SK-N-SH (cell line): ENCODE measurements at regions not wholly inside any gene's neighbourhood (a gene's known extent, or its start where the extent isn't known, plus 50 kb on each side); places are given as distances from the start of the nearest gene placed in this dataset.

ENCODE experiments used
- CTCF ChIA-PET: fragments of 300-600, 350-600 bp; formaldehyde crosslinking; extraction: SDS; loops from one replicate; lab custom pipeline; 2021; lab: Yijun Ruan, JAX
- POLR2A ChIA-PET: fragments of 350-600 bp; sonication (Branson Sonifier 250); formaldehyde crosslinking; extraction: SDS; loops from one replicate; lab custom pipeline; 2020; ENCODE audit warnings: antibody characterized with exemption, inconsistent platforms; lab: Yijun Ruan, JAX
- DNase-seq: peaks from one replicate; pipeline ENCODE4 v3.0.0; 2012
- H2AFZ ChIP-seq: fragments of 200-600 bp; sonication (generic); 2 replicates; pipeline ENCODE4 v1.8.1; 2016; ENCODE audit warnings: antibody characterized with exemption, mild to moderate bottlenecking, low read depth
- H3F3A ChIP-seq: fragments of 200-600 bp; sonication (generic); replicated peaks from 2 replicates; pipeline ENCODE3; 2016; ENCODE audit warnings: antibody characterized with exemption, mild to moderate bottlenecking; ENCODE audit not compliant: insufficient read depth
- H3K27ac ChIP-seq, 2 experiments: fragments of 200-500 bp in 1 of 2; fragments of 200-600 bp in 1 of 2; sonication (Bioruptor generic) in 1 of 2; sonication (generic), shearing (Covaris generic) in 1 of 2; 2 replicates each; pipeline versions ENCODE4 v1.5.1 to v1.6.1; 2014 to 2016; ENCODE audit warnings: low read depth in 2 of 2, inconsistent platforms in 1 of 2, low read length in 1 of 2, mild to moderate bottlenecking in 1 of 2, mixed read lengths in 1 of 2
- H3K27me3 ChIP-seq: fragments of 200-600 bp; sonication (generic), shearing (Covaris generic); 2 replicates; pipeline ENCODE4 v1.6.1; 2016; ENCODE audit warnings: mixed run types; ENCODE audit not compliant: insufficient read depth
- H3K36me3 ChIP-seq, 2 experiments: fragments of 200-500 bp in 1 of 2; fragments of 200-600 bp in 1 of 2; sonication (Bioruptor generic) in 1 of 2; sonication (generic) in 1 of 2; replicated peaks in 1 of 2; 2 replicates each; pipeline versions ENCODE3 to v1.5.1; 2014 to 2016; ENCODE audit warnings: low read length in 1 of 2, mild to moderate bottlenecking in 1 of 2; ENCODE audit not compliant: insufficient read depth in 2 of 2, control insufficient read depth in 1 of 2
- H3K4me1 ChIP-seq, 2 experiments: fragments of 200-500 bp in 1 of 2; fragments of 200-600 bp in 1 of 2; sonication (Bioruptor generic) in 1 of 2; sonication (generic), shearing (Covaris generic) in 1 of 2; 2 replicates each; pipeline versions ENCODE4 v1.5.1 to v1.6.1; 2014 to 2016; ENCODE audit warnings: low read depth in 1 of 2, low read length in 1 of 2, mixed run types in 1 of 2; ENCODE audit not compliant: insufficient read depth in 2 of 2, control insufficient read depth in 1 of 2
- H3K4me2 ChIP-seq: fragments of 200-600 bp; sonication (generic), shearing (Covaris generic); 2 replicates; pipeline ENCODE4 v1.6.1; 2017; ENCODE audit warnings: mixed run types
- H3K4me3 ChIP-seq, 2 experiments: fragments of 200-500 bp in 1 of 2; fragments of 200-600 bp in 1 of 2; sonication (Bioruptor generic) in 1 of 2; sonication (generic), shearing (Covaris generic) in 1 of 2; 2 replicates each; pipeline versions ENCODE4 v1.5.1 to v1.8.1; 2014 to 2016; ENCODE audit warnings: low read depth in 2 of 2, inconsistent platforms in 1 of 2, low read length in 1 of 2, mild to moderate bottlenecking in 1 of 2, mixed read lengths in 1 of 2, moderate library complexity in 1 of 2
- H3K79me2 ChIP-seq: fragments of 200-600 bp; sonication (generic); 2 replicates; pipeline ENCODE4 v1.8.1; 2017; ENCODE audit warnings: mild to moderate bottlenecking; ENCODE audit not compliant: insufficient read depth
- H3K9ac ChIP-seq: fragments of 200-600 bp; sonication (generic); 2 replicates; pipeline ENCODE4 v1.6.1; 2017; ENCODE audit warnings: mixed run types
- H3K9me2 ChIP-seq: fragments of 200-600 bp; sonication (generic); 2 replicates; pipeline ENCODE4 v1.6.1; 2017; ENCODE audit warnings: mixed run types
- H3K9me3 ChIP-seq: fragments of 200-600 bp; sonication (generic); 2 replicates; pipeline ENCODE4 v1.6.1; 2017; ENCODE audit warnings: mixed run types, mild to moderate bottlenecking, moderate library complexity
- H4K20me1 ChIP-seq: fragments of 200-600 bp; sonication (generic); 2 replicates; pipeline ENCODE4 v1.6.1; 2017; ENCODE audit warnings: mild to moderate bottlenecking, mixed run types; ENCODE audit not compliant: insufficient read depth
- CHD2 ChIP-seq: fragments of 150-350 bp; IDR thresholded peaks from 2 replicates; pipeline ENCODE4 v1.6.1; 2018; ENCODE audit warnings: low read length; ENCODE audit not compliant: partially characterized antibody
- EP300 ChIP-seq, 2 experiments: IDR thresholded peaks; 2 replicates each; pipeline versions ENCODE4 v1.4.0 to v1.6.1; 2012; ENCODE audit warnings: borderline replicate concordance in 1 of 2, low read depth in 1 of 2, low read length in 1 of 2
- FOXM1 ChIP-seq: IDR thresholded peaks from 2 replicates; pipeline ENCODE4 v1.4.0; 2012; ENCODE audit warnings: low read depth, mild to moderate bottlenecking
- GABPA ChIP-seq: IDR thresholded peaks from 2 replicates; pipeline ENCODE4 v1.4.0; 2012; ENCODE audit warnings: low read depth, mild to moderate bottlenecking
- MEF2A ChIP-seq: IDR thresholded peaks from 2 replicates; pipeline ENCODE4 v1.4.0; 2012; ENCODE audit warnings: low read depth, borderline replicate concordance
- NFIC ChIP-seq: IDR thresholded peaks from 2 replicates; pipeline ENCODE4 v1.4.0; 2012; ENCODE audit warnings: borderline replicate concordance
- NRF1 ChIP-seq: IDR thresholded peaks from 2 replicates; pipeline ENCODE4 v1.6.1; 2012; ENCODE audit warnings: low read depth, mild to moderate bottlenecking, low read length
- POLR2AphosphoS5 ChIP-seq: IDR thresholded peaks from 2 replicates; pipeline ENCODE4 v1.6.1; 2012; ENCODE audit warnings: low read depth, low read length
- RAD21 ChIP-seq: IDR thresholded peaks from 2 replicates; pipeline ENCODE4 v1.6.1; 2012; ENCODE audit warnings: mild to moderate bottlenecking, low read length
- SIN3A ChIP-seq: IDR thresholded peaks from 2 replicates; pipeline ENCODE4 v1.6.1; 2012; ENCODE audit warnings: low read depth, mild to moderate bottlenecking, low read length, moderate library complexity, borderline replicate concordance
- TAF1 ChIP-seq: IDR thresholded peaks from 2 replicates; pipeline ENCODE4 v1.6.1; 2012; ENCODE audit warnings: low read depth, mild to moderate bottlenecking, low read length, moderate library complexity, borderline replicate concordance
- TEAD4 ChIP-seq: IDR thresholded peaks from 2 replicates; pipeline ENCODE4 v1.4.0; 2012; ENCODE audit warnings: mild to moderate bottlenecking, borderline replicate concordance; ENCODE audit not compliant: insufficient read depth
- WGBS: methylation state at CpG from one replicate; pipeline ENCODE4 v1.1.6; 2017; ENCODE audit warnings: low lambda C conversion rate; 5-methylcytosine and 5-hydroxymethylcytosine counted together
- TF ChIP-seq, protein P1 (sequence below): IDR thresholded peaks from 2 replicates; pipeline ENCODE4 v1.6.1; 2012; ENCODE audit warnings: mild to moderate bottlenecking, low read depth, low read length, moderate library complexity
- TF ChIP-seq, protein P2 (sequence below): IDR thresholded peaks from 2 replicates; pipeline ENCODE4 v1.4.0; 2012; ENCODE audit warnings: low read depth, borderline replicate concordance
- TF ChIP-seq, protein P3 (sequence below): IDR thresholded peaks from 2 replicates; pipeline ENCODE4; 2012
- TF ChIP-seq, protein P4 (sequence below): IDR thresholded peaks from 2 replicates; pipeline ENCODE4 v1.4.0; 2012; ENCODE audit warnings: low read depth

DNA sequence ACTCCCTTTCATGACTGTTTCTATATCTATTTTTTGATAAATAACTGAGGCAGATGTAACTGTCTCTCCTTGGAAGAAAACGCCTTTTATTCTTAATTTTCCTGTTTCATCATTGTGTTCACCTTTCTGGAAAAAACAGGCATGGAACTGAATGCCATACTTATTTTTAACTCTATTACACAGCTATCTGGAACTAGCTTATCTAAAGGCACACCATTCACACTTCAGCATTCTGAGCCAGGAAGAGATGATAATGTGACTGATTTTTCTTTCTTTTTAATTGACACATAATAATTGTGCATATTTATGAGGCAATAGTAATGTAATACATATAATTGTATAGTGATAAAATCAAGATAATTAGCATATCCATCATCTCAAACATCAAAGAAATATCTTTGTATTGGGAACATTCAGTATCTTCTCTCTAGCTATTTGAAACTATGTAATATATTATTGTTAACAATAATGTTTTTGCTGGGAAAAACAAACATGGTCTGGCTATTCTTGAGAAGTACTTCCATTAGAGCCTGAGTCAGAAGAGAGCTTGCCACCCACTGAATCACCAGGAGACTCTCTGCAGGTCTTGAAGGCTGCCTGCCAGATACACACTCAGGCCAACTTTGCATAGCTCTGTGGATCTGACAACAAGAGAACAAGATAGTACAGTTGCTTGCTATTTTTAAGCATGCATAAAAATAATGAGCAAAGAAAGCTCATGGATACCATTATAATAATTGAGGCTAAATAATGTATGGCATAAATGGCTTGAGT, 501.0 kb upstream of the EDIL3 start:
- Histone ChIP-seq H3K36me3 (no peaks in the 10 kb centered on the region), H3K27ac (no peak overlapping the region), H3F3A (no peaks in the 10 kb centered on the region), H3K79me2 (no peaks in the 10 kb centered on the region), H4K20me1 (no peaks in the 10 kb centered on the region), H3K9me3 (no peaks in the 10 kb centered on the region), H3K4me1 (no peaks in the 10 kb centered on the region), H3K27me3 (no peaks in the 10 kb centered on the region), H3K9me2 (no peaks in the 10 kb centered on the region), H3K4me3 (no peak overlapping the region), H2AFZ (no peak overlapping the region), H3K9ac (no peak overlapping the region)
- ChIA-PET CTCF (no interaction called here), POLR2A (no interaction called here)
- WGBS, result 0% methylated on average over 1 of the region's 1 CpG
- TF ChIP-seq, protein P1, sequence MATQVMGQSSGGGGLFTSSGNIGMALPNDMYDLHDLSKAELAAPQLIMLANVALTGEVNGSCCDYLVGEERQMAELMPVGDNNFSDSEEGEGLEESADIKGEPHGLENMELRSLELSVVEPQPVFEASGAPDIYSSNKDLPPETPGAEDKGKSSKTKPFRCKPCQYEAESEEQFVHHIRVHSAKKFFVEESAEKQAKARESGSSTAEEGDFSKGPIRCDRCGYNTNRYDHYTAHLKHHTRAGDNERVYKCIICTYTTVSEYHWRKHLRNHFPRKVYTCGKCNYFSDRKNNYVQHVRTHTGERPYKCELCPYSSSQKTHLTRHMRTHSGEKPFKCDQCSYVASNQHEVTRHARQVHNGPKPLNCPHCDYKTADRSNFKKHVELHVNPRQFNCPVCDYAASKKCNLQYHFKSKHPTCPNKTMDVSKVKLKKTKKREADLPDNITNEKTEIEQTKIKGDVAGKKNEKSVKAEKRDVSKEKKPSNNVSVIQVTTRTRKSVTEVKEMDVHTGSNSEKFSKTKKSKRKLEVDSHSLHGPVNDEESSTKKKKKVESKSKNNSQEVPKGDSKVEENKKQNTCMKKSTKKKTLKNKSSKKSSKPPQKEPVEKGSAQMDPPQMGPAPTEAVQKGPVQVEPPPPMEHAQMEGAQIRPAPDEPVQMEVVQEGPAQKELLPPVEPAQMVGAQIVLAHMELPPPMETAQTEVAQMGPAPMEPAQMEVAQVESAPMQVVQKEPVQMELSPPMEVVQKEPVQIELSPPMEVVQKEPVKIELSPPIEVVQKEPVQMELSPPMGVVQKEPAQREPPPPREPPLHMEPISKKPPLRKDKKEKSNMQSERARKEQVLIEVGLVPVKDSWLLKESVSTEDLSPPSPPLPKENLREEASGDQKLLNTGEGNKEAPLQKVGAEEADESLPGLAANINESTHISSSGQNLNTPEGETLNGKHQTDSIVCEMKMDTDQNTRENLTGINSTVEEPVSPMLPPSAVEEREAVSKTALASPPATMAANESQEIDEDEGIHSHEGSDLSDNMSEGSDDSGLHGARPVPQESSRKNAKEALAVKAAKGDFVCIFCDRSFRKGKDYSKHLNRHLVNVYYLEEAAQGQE, result no peak
- TF ChIP-seq FOXM1 (no peak), NRF1 (no peak), GABPA (no peak), POLR2AphosphoS5 (no peak), CHD2 (no peak), EP300 (IDR thresholded peaks at IDR 0.05; ENCODE audit: borderline replicate concordance in 1 of 2, low read depth in 1 of 2, low read length in 1 of 2) (no peak), MEF2A (no peak), TAF1 (no peak), NFIC (no peak), RAD21 (no peak), TEAD4 (no peak), SIN3A (no peak)
- TF ChIP-seq, protein P2, sequence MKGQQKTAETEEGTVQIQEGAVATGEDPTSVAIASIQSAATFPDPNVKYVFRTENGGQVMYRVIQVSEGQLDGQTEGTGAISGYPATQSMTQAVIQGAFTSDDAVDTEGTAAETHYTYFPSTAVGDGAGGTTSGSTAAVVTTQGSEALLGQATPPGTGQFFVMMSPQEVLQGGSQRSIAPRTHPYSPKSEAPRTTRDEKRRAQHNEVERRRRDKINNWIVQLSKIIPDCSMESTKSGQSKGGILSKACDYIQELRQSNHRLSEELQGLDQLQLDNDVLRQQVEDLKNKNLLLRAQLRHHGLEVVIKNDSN, result no peak
- TF ChIP-seq, protein P3, sequence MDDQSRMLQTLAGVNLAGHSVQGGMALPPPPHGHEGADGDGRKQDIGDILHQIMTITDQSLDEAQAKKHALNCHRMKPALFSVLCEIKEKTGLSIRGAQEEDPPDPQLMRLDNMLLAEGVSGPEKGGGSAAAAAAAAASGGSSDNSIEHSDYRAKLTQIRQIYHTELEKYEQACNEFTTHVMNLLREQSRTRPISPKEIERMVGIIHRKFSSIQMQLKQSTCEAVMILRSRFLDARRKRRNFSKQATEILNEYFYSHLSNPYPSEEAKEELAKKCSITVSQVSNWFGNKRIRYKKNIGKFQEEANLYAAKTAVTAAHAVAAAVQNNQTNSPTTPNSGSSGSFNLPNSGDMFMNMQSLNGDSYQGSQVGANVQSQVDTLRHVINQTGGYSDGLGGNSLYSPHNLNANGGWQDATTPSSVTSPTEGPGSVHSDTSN, result no peak
- TF ChIP-seq, protein P4, sequence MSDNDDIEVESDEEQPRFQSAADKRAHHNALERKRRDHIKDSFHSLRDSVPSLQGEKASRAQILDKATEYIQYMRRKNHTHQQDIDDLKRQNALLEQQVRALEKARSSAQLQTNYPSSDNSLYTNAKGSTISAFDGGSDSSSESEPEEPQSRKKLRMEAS, result no peak
- TF ChIP-seq, all 33 proteins: peak for 0
- no peak overlapping the region for H3K4me2 ChIP-seq
- DNase-seq, result no peak
